ENCODE measurements at regions not wholly inside any gene's neighbourhood (a gene's known extent, or its start where the extent isn't known, plus 50 kb on each side); places are given as distances from the start of the nearest gene placed in this dataset.

DNA sequence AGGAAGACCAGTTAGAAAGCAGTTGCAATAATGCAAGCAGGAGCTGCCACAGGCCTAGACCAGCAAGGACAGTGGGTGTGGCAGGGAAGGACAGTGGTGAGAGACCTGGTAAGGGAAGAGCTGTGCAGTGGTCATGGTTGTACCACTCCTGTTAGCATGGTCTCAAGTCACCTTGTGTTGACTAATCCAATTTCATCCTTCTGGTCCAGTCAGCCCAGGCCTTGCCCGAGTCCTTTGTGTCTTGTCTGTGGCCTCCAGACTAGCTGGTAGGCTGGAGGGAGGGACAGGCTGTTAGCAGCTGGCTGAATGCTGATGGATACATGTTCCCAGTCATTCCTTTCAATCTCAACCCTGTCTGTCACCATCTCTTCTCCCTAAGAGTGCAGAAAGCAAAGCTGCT is 54.1 kb upstream of the BRD7 start:
- Mint-ChIP-seq H3K4me3 (ENCODE audit: unreplicated experiment) (no peak overlapping the region), H3K9me3 (ENCODE audit: unreplicated experiment) (peaks cover 21% of the 10 kb centered on the region), H3K27me3 (ENCODE audit: unreplicated experiment) (peaks cover 2% of the 10 kb centered on the region), H3K4me1 (ENCODE audit: low read depth, unreplicated experiment) (peaks cover 2% of the 10 kb centered on the region), H3K27ac (ENCODE audit: unreplicated experiment) (no peak overlapping the region), H3K36me3 (ENCODE audit: unreplicated experiment) (peaks cover 30% of the 10 kb centered on the region)
- no peak for DNase-seq
- TF ChIP-seq, protein P1, sequence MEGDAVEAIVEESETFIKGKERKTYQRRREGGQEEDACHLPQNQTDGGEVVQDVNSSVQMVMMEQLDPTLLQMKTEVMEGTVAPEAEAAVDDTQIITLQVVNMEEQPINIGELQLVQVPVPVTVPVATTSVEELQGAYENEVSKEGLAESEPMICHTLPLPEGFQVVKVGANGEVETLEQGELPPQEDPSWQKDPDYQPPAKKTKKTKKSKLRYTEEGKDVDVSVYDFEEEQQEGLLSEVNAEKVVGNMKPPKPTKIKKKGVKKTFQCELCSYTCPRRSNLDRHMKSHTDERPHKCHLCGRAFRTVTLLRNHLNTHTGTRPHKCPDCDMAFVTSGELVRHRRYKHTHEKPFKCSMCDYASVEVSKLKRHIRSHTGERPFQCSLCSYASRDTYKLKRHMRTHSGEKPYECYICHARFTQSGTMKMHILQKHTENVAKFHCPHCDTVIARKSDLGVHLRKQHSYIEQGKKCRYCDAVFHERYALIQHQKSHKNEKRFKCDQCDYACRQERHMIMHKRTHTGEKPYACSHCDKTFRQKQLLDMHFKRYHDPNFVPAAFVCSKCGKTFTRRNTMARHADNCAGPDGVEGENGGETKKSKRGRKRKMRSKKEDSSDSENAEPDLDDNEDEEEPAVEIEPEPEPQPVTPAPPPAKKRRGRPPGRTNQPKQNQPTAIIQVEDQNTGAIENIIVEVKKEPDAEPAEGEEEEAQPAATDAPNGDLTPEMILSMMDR (IDR thresholded peaks at IDR 0.05; ENCODE audit: partially characterized antibody, unreplicated experiment), result no peak

DNA sequence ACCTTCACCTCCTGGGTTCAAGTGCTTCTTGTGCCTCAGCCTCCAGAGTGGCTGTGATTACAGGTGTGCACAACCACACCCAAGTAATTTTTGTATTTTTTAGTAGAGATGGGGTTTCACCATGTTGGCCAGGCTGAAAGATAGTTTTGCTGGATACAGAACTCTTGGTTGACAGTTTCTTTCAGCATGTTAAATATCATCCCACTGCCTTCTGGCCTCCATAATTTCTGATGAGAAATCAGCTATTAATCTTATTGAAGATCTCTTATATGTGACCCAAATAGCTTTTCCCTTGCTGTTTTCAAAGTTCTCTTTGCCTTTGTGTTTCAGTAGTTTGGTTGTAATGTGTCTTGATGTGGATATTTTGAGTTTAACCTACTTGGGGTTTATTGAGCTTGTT is 50.3 kb upstream of the BRD7 start:
- Mint-ChIP-seq H3K27ac (ENCODE audit: unreplicated experiment) (no peak overlapping the region), H3K27me3 (ENCODE audit: unreplicated experiment) (no peaks in the 10 kb centered on the region), H3K36me3 (ENCODE audit: unreplicated experiment) (peaks cover 20% of the 10 kb centered on the region), H3K4me3 (ENCODE audit: unreplicated experiment) (no peak overlapping the region), H3K4me1 (ENCODE audit: low read depth, unreplicated experiment) (no peaks in the 10 kb centered on the region), H3K9me3 (ENCODE audit: unreplicated experiment) (peaks cover 14% of the 10 kb centered on the region)
- TF ChIP-seq, protein P1 (IDR thresholded peaks at IDR 0.05; ENCODE audit: partially characterized antibody, unreplicated experiment), result no peak
- DNase-seq, result no peak

Data from glutamatergic neuron (in vitro differentiated cells).